ENCODE measurements at regions not wholly inside any gene's neighbourhood (a gene's known extent, or its start where the extent isn't known, plus 50 kb on each side); places are given as distances from the start of the nearest gene placed in this dataset.

GRCh38 chr9:80489329-80489728, 917.6 kb downstream of the TLE4 start:
- TF ChIP-seq CTCF (conservative IDR thresholded peaks at IDR 0.05) (no peak), ZFX (IDR thresholded peaks at IDR 0.05) (no peak)

All from C4-2B (cell line).